GM13977 (cell line): ENCODE measurements at regions not wholly inside any gene's neighbourhood (a gene's known extent, or its start where the extent isn't known, plus 50 kb on each side); places are given as distances from the start of the nearest gene placed in this dataset.
A peak's percentile ranks its signal among the peaks of the same experiment; 100 is the strongest.
"Not testable (repeated sequence)": the region's sequence is repeated elsewhere in the genome, so short reads cannot be mapped to it uniquely, and the experiment has no call there.

ENCODE experiments used
- DNase-seq: peaks from one replicate; pipeline ENCODE4 v3.0.0; 2012; ENCODE audit warnings: low spot score
- in situ Hi-C: fragments of 300-500 bp; cut with MboI; formaldehyde crosslinking; loops from one replicate; pipeline ENCODE4 v1.12.0; 2022; ENCODE audit warnings: low sequenced_read_pairs, low pct_unique_long_range_greater_than_20kb, mixed read lengths, inconsistent platforms; ENCODE audit not compliant: unreplicated experiment
- TF ChIP-seq, protein P1 (sequence below): IDR thresholded peaks from 2 replicates; pipeline ENCODE4 v1.5.1; 2012; ENCODE audit warnings: mild to moderate bottlenecking, control low read depth; ENCODE audit not compliant: insufficient read depth; ENCODE audit errors: extremely low read depth, missing control alignments

DNA sequence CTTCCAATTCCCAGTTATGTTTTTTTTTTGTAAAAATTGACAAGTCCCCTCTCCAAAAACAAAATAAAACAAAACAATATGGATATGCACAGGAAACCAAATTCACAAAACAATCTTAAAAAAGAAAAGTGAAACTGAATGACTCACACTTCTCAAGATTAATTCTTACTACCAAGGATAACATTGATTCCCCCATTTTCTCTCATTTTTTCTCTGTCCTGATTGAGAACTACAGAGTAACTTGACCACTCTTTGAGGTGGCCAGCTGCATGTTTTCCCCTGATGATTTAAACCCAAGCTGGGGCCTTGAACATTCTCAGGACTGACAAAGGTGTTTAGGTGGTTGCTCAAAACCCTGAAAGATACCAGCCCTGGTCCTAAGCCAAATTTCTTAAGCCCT, 149.0 kb downstream of the AHSP start:
- TF ChIP-seq, protein P1, sequence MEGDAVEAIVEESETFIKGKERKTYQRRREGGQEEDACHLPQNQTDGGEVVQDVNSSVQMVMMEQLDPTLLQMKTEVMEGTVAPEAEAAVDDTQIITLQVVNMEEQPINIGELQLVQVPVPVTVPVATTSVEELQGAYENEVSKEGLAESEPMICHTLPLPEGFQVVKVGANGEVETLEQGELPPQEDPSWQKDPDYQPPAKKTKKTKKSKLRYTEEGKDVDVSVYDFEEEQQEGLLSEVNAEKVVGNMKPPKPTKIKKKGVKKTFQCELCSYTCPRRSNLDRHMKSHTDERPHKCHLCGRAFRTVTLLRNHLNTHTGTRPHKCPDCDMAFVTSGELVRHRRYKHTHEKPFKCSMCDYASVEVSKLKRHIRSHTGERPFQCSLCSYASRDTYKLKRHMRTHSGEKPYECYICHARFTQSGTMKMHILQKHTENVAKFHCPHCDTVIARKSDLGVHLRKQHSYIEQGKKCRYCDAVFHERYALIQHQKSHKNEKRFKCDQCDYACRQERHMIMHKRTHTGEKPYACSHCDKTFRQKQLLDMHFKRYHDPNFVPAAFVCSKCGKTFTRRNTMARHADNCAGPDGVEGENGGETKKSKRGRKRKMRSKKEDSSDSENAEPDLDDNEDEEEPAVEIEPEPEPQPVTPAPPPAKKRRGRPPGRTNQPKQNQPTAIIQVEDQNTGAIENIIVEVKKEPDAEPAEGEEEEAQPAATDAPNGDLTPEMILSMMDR = no peak
- no peak for DNase-seq
- in situ Hi-C loops = no loop called here

DNA sequence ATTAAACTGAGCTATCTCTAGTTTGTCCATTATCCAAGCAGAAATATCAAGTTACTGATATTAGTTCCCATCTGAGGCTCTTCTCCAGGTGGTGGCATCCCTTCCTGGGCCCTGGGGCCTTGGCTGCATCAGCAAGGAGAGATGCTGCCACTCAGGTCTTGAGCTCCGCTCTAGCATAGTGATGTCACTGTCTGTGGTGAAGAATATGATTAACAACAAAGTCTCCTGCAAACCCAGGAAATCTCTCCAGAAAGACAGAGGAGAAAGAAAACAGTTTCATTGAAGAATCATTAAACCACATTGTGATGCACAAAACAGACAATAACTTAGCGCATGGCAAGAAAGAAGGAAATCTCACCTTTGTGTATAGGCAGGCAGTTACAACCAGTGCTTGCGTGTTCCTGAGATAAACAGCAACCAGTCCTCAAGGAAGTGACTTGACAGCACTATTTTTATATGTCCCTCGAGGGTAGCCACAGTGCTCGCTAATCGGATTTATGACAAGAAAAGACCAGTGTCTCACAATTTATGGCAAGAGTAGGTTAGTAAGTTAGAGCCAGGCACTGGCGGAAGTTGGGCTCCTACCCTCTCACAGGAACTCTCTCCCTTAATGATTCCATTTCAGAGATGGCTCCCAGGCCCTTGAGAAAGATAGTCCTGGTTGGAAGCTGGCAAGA, 151.1 kb downstream of the AHSP start:
- TF ChIP-seq, protein P1 = no peak
- in situ Hi-C loops = no loop called here
- DNase-seq = no peak

DNA sequence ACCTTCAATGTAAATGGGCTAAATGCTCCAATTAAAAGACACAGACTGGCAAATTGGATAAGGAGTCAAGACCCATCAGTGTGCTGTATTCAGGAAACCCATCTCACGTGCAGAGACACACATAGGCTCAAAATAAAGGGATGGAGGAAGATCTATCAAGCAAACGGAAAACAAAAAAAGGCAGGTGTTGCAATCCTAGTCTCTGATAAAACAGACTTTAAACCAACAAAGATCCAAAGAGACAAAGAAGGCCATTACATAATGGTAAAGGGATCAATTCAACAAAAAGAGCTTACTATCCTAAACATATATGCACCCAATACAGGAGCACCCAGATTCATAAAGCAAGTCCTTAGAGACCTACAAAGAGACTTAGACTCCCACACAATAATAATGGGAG, 161.6 kb downstream of the AHSP start:
- DNase-seq, in situ Hi-C loops: not testable (repeated sequence)

DNA sequence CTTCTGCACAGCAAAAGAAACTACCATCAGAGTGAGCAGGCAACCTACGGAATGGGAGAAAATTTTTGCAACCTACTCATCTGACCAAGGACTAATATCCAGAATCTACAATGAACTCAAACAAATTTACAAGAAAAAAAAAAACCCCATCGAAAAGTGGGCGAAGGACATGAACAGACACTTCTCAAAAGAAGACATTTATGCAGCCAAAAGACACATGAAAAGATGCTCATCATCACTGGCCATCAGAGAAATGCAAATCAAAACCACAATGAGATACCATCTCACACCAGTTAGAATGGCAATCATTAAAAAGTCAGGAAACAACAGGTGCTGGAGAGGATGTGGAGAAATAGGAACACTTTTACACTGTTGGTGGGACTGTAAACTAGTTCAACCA, 164.6 kb downstream of the AHSP start:
- in situ Hi-C loops = not testable (repeated sequence)

DNA sequence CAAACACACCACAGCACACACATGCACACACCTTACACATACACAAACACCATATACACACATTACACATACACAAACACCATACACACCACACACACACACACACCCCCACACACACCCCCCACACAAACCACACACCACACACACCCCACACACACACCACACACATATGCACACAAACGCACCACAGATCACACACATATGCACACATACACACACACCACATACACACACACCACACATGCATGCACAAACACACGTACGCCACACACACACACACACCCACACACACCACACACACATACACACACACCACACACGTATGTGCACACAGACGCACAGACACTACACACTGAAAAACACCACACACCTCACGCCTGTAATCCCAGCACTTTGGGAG, 166.0 kb downstream of the AHSP start:
- TF ChIP-seq, protein P1 = no peak
- DNase-seq = no peak
- in situ Hi-C loops = no loop called here

More for the DNA sequence above, 164.6 kb downstream of the AHSP start:
- DNase-seq = not testable (repeated sequence)

DNA sequence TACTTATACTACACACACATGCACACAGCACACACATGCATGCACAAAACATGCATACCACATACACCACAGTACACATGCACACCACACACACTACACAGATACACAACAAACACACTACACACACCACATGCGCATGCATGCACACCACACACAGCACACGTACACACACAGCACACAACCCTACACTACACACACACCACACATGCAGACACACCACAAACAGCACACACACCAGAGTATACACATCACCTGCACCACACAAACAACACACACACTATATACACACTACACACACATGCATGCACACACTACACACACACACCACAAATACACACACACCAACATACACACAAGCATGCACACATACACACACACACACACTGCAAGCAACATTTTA, 166.8 kb downstream of the AHSP start:
- TF ChIP-seq, protein P1 = no peak
- DNase-seq = no peak
- in situ Hi-C loops = no loop called here

DNA sequence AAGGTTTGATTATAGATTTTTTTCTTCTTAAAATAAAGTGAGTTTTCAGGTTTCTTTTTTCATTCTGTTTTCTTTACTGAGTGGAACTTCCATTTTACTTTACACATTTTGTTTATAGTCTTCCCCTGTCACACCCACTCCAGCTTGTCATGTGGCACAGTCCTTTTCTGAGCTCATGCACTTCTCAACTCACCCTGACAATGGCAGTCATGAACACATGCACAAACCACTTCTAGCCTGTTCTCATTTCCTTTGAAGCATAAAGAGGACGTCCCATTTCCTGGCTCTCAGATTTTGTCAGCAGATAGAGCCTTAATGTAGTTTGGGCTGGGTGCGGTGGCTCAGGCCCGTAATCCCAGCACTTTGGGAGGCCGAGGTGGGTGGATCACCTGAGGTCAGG, 168.0 kb downstream of the AHSP start:
- in situ Hi-C loops = no loop called here
- DNase-seq = peak; percentile 54
- TF ChIP-seq, protein P1 = no peak
